ENCODE measurements at regions not wholly inside any gene's neighbourhood (a gene's known extent, or its start where the extent isn't known, plus 50 kb on each side); places are given as distances from the start of the nearest gene placed in this dataset.
A peak's percentile ranks its signal among the peaks of the same experiment; 100 is the strongest.

- peak; percentile 22 for DNase-seq
- WGBS, 2 donors = 94 to 97% methylated on average over 8 of the region's 8 CpGs
- Histone ChIP-seq H3K36me3 (no peaks in the 10 kb centered on the region), H3K4me3 (no peak overlapping the region), H3K9me3 (no peaks in the 10 kb centered on the region), H3K4me1 (no peaks in the 10 kb centered on the region), H3K27me3 (no peaks in the 10 kb centered on the region), H3K27ac (no peak overlapping the region)
- intact Hi-C loops (cut with DNase I) = no loop called here
- no peak for TF ChIP-seq EP300 (IDR thresholded peaks at IDR 0.05)
- no peak for TF ChIP-seq POLR2A (IDR thresholded peaks at IDR 0.05)
- no peak for TF ChIP-seq POLR2AphosphoS5 (IDR thresholded peaks at IDR 0.05)
- TF ChIP-seq, protein P1, sequence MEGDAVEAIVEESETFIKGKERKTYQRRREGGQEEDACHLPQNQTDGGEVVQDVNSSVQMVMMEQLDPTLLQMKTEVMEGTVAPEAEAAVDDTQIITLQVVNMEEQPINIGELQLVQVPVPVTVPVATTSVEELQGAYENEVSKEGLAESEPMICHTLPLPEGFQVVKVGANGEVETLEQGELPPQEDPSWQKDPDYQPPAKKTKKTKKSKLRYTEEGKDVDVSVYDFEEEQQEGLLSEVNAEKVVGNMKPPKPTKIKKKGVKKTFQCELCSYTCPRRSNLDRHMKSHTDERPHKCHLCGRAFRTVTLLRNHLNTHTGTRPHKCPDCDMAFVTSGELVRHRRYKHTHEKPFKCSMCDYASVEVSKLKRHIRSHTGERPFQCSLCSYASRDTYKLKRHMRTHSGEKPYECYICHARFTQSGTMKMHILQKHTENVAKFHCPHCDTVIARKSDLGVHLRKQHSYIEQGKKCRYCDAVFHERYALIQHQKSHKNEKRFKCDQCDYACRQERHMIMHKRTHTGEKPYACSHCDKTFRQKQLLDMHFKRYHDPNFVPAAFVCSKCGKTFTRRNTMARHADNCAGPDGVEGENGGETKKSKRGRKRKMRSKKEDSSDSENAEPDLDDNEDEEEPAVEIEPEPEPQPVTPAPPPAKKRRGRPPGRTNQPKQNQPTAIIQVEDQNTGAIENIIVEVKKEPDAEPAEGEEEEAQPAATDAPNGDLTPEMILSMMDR (IDR thresholded peaks at IDR 0.05) = no peak
Observed at GRCh38 chr4:3360777-3361176, 68.0 kb downstream of the RGS12 start.

- DNase-seq = peak; percentile 35
- intact Hi-C loops (cut with DNase I) = no loop called here
- WGBS, 2 donors = 92% methylated on average over 12 of the region's 12 CpGs
- H3K27me3 ChIP-seq = no peaks in the 10 kb centered on the region
- no peaks in the 10 kb centered on the region for H3K4me1 ChIP-seq
- TF ChIP-seq, protein P1 (IDR thresholded peaks at IDR 0.05) = no peak
- TF ChIP-seq POLR2A (IDR thresholded peaks at IDR 0.05) = no peak
- no peak for TF ChIP-seq EP300 (IDR thresholded peaks at IDR 0.05)
- TF ChIP-seq POLR2AphosphoS5 (IDR thresholded peaks at IDR 0.05) = no peak
- no peaks in the 10 kb centered on the region for H3K36me3 ChIP-seq
- H3K9me3 ChIP-seq = no peaks in the 10 kb centered on the region
- H3K27ac ChIP-seq = no peak overlapping the region
- no peak overlapping the region for H3K4me3 ChIP-seq
Observed at GRCh38 chr4:3361406-3361805, 68.6 kb downstream of the RGS12 start.

GRCh38 chr4:3361896-3362295 is 69.1 kb downstream of the RGS12 start:
- WGBS, 2 donors = 91 to 95% methylated on average over 12 of the region's 12 CpGs
- H3K9me3 ChIP-seq = no peaks in the 10 kb centered on the region
- no peaks in the 10 kb centered on the region for H3K36me3 ChIP-seq
- no peak overlapping the region for H3K4me3 ChIP-seq
- no peak for TF ChIP-seq EP300 (IDR thresholded peaks at IDR 0.05)
- no peak for TF ChIP-seq POLR2AphosphoS5 (IDR thresholded peaks at IDR 0.05)
- no peak for TF ChIP-seq POLR2A (IDR thresholded peaks at IDR 0.05)
- TF ChIP-seq, protein P1 (IDR thresholded peaks at IDR 0.05) = no peak
- H3K27ac ChIP-seq = no peak overlapping the region
- peak; percentile 61 for DNase-seq
- intact Hi-C loops (cut with DNase I) = no loop called here
- no peaks in the 10 kb centered on the region for H3K4me1 ChIP-seq
- no peaks in the 10 kb centered on the region for H3K27me3 ChIP-seq

DNA sequence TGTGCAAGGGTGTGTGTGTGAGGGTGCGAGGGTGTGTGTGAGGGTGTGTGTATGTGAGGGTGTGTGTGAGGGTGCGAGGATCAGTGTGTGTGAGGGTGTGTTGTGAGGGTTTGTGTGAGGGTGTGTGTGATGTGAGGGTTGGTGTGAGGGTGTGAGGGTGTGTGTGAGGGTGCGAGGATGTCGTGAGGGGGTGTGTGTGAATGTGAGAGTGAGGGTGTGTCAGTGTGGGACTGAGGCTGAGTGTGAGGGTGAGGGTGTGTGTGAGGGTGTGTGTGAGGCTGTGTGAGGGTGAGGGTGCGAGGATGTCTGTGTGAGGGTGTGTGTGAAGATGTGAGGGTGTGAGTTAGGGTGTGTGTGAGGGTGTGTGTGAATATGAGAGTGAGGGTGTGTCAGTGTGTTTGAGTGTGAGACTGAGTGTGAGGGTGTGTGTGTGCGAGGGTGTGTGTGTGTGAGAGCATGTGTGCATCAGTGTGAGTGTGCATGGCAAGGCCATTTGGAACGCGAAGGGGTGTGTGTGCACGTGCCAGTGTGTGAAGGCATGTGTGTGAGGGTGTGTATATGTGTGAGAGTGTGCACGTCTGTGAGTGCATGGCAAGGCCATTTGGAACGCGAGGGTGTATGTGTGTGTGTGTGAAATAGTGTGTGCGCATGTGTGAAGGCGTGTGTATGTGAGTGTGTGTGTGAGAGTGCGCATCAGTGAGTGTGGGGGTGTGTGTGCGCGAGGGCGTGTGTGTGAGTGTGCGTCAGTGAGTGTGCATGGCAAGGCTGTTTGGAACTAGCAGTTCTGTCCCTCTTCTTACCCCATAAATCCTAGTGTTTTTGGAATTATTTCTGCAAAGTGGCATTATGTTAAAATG is 69.8 kb downstream of the RGS12 start:
- TF ChIP-seq POLR2A (IDR thresholded peaks at IDR 0.05) = no peak
- TF ChIP-seq, protein P1 (IDR thresholded peaks at IDR 0.05) = no peak
- TF ChIP-seq POLR2AphosphoS5 (IDR thresholded peaks at IDR 0.05) = no peak
- intact Hi-C loops (cut with DNase I) = no loop called here
- Histone ChIP-seq H3K36me3 (no peaks in the 10 kb centered on the region), H3K4me1 (no peaks in the 10 kb centered on the region), H3K27me3 (no peaks in the 10 kb centered on the region), H3K27ac (no peak overlapping the region), H3K9me3 (no peaks in the 10 kb centered on the region), H3K4me3 (no peak overlapping the region)
- WGBS, 2 donors = 96 to 97% methylated on average over 19 of the region's 19 CpGs
- peak; percentile 48 for DNase-seq
